ENCODE measurements at regions not wholly inside any gene's neighbourhood (a gene's known extent, or its start where the extent isn't known, plus 50 kb on each side); places are given as distances from the start of the nearest gene placed in this dataset.
"Not testable (repeated sequence)": the region's sequence is repeated elsewhere in the genome, so short reads cannot be mapped to it uniquely, and the experiment has no call there.

DNA sequence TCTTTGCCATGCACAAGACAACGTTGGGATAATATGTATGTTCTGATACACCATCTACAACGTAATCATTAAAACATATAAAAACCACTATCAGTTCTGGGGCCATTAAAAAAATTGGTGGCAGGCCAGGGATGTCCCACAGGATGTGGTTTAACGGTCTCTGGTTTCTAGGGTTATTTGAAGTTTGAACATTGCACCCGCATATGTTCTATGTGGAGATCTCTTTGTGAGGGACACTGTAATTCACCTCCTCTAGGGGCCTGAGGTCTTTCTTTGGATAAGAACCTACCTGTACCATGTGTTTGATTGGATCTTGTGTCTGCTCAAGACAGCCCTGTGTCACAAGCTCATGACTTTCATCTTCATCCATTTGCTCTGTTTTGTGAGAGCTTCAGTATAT, 73.2 kb downstream of the GGTLC2 start:
- no peak for DNase-seq

DNA sequence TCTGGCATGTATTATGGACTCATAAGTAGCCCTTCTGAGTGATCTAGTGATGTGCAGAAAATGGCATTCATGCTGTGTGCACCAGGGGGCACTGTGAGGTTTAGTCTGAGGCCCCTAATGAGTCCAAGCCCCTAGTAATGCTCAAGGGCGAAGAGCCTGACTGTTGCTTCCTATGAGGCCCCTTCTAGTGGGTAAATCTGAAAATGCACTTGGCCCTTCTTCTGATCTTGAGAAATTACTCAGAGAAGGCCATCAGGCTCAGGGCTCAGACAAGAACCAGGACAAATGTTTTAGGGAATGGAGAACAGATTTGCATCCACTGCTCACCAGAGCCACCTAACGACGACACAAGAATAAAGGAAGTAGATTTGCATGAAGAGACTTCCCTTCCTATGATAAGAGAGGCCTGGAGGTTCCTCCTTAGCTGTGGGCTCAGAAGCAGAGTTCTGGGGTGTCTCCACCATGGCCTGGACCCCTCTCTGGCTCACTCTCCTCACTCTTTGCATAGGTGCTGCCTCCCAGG, 75.8 kb downstream of the GGTLC2 start:
- DNase-seq: peak; percentile 57

DNA sequence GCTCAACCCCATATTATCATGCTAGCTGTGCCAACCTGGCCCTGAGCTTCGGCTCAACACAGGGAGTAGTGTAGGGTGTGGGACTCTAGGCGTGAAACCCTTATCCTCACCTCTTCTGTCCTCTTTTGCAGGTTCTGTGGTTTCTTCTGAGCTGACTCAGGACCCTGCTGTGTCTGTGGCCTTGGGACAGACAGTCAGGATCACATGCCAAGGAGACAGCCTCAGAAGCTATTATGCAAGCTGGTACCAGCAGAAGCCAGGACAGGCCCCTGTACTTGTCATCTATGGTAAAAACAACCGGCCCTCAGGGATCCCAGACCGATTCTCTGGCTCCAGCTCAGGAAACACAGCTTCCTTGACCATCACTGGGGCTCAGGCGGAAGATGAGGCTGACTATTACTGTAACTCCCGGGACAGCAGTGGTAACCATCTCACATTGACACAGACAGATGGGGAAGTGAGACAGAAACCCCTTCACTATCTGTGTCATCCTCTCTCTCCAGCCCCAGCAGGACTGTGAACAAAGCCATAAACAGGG, 76.4 kb downstream of the GGTLC2 start:
- no peak for DNase-seq

DNA sequence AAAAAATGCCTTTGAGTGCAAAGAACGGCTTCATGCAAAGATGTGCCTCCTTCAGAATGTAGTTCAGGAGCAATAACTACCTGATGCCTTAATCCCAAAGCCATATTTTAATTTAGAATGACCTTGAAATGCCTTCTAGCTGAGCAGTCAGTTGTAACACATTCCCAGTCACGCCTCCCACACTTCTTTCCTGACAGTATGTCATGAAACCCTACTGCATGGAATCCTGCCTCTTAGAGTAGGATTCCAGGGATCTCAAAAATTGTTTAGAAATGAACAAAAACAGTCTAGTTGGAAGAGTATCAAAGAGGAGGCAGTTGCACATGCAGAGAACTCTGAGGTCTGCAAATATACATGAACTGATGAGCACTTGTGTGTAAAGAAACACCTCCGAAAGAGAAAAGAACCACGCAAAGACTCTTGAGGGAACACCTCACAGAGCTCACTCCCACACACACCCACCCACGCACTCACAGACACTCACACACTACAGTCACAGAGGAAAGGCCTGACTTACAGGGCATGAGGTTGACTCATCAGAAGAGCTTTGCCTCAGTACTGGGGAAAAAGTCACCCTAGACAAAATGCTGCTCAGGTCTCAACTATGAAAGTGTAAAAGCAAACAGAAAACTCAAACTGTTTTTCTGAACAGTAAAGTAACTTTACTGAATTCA, 77.4 kb downstream of the GGTLC2 start:
- peak; percentile 87 for DNase-seq

DNA sequence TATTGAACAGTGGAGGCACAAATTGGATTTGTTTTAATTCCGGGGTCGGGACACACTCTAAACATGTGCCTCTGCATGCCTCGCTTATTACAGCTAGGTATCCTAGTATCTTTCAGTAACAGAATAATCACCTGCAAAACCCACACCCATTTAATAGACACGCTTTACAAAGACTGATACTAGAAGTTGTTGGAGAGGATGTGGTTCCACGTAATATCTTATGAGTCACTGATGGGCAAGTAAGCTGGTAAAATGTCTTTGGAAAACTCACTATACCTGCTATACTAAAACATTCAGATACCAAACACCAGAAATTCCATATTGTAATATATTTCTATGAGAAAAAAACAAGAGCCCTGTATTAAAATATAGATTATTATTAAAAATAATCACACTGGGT, 84.0 kb downstream of the GGTLC2 start:
- DNase-seq: peak; percentile 12

DNA sequence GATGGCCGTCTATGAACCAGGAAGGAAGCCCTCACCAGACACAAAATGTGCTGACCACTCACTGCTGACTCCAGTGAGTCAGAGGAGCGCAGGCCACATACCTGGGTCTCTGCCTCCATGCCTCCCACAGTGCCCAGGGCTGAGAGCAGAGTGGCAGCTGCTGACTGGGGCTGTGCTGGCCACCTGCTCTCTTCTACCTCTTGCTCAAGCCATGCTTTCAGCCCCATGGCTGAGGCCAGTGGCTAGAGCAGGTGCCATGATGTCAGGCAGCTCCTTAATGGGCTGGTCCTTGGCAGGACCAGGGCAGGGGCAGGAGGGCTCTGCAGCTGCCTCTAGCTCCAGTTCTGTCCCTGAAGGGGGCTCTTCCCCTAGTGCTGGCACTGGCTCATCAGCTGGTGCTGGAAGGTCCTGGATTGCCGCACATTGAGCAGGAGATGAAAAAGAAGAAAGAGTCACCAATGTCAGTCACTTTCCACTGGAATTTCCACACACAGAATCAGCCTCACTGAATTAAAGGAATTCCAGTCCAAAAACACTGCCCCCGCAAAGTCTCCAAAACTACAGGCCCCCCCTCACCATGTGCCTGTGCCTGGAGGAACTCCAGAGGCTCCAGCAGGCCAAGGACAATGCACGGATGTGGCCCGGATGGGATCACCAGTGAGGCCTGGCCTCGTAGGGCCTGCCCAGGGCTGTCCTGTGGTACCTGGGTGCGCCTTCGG, 86.4 kb downstream of the GGTLC2 start:
- DNase-seq: no peak

DNA sequence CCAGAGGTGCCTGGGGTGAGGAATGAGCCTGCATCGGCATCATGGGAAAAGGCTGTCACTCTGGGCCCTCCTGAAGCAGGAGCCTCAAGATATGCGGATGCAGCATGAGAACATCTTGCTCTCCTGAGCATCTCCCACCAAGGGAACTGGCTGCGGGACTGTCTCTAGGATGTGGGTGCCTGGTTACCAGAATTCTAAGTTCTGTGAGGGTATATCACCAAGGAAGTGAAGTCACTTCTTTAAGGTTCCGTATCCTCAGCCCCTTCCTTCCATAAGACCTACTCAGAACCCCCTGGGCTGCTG, 86.9 kb downstream of the GGTLC2 start:
- DNase-seq: no peak

DNA sequence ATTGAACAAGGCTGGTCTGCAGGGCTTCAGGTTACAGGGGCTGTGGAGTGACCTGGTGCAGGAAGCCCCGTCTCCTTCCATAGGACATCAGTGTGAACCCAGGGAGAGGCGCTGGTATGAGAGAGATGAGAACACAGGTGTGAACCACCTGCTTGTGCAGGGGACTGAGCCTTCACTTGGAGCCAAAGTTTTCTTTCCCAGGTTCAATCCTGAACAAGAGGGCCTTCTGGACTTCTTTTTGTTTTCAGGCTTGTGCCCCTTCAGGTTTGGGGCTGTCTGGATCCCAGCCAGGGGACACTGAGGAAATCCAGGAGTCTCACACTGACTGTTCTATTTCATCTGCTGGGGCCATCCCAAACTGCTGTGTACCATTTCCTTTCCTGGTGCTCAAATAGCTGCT, 88.6 kb downstream of the GGTLC2 start:
- not testable (repeated sequence) for DNase-seq

DNA sequence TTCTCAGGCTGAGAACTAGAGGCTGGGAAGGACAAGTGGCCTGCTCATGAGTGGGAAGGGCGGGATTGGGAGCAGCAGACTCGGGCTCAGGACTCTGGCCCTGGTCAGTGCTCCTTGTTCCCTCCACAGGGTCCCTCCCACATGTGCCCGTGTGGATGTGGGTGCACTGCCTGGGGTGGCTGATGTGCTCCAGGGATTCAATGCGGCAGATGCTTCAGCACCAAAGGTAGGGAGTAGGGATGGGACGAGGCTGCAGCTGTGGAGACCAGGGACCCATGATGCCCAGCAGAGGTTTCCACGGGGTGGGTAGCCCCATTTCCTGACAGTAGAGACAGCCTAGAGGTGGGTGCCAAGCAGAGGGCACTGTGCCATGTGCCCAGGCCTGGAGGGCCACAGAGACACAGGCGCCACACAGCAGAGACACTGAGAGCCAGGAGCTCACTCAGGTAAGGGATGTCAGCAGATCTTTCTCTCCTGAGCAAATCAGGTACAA, 89.5 kb downstream of the GGTLC2 start:
- DNase-seq: no peak

DNA sequence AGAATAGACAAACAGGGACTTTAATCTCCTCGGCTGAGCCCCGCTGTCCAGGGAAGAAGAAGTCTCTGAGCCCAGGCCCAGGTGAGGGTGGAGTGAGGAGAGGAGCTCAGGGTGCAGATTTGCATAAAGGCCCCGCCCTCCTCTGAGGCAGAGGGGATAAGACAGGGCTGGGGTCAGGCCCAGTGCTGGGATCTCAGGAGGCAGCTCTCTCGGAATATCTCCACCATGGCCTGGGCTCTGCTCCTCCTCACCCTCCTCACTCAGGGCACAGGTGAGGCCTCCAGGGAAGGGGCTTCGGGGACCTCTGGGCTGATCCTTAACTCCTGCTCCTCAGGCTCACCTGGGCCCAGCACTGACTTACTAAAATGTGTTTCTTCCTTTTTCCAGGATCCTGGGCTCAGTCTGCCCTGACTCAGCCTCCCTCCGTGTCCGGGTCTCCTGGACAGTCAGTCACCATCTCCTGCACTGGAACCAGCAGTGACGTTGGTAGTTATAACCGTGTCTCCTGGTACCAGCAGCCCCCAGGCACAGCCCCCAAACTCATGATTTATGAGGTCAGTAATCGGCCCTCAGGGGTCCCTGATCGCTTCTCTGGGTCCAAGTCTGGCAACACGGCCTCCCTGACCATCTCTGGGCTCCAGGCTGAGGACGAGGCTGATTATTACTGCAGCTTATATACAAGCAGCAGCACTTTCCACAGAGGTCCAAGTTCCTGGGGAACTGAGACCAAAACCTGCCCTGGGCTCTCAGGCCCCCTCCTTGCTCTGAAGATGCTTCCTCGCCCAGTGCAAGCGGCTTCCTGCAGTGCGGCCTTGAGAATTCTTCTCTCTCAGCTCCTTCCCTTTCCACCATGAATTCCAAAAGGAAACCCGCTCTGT, 90.2 kb downstream of the GGTLC2 start:
- not testable (repeated sequence) for DNase-seq

DNA sequence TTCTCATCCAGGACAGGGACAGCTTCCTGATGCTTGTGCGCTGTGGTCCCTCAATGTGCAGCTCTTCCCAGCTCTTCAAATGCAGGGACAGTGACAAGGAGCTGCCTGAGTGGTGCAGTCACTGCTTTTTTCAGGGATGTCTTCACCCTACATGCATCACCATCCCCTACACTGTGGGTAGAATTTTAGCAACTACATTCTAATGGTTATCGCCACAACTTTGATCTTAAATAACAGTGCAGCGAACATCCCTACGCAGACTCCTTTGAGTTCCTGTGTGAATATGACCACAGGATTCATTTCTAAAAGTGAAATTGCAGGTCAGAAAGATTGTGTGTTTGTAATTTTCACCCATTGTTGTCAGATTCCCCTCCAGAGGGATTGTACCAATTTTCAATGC, 90.9 kb downstream of the GGTLC2 start:
- DNase-seq: not testable (repeated sequence)

DNA sequence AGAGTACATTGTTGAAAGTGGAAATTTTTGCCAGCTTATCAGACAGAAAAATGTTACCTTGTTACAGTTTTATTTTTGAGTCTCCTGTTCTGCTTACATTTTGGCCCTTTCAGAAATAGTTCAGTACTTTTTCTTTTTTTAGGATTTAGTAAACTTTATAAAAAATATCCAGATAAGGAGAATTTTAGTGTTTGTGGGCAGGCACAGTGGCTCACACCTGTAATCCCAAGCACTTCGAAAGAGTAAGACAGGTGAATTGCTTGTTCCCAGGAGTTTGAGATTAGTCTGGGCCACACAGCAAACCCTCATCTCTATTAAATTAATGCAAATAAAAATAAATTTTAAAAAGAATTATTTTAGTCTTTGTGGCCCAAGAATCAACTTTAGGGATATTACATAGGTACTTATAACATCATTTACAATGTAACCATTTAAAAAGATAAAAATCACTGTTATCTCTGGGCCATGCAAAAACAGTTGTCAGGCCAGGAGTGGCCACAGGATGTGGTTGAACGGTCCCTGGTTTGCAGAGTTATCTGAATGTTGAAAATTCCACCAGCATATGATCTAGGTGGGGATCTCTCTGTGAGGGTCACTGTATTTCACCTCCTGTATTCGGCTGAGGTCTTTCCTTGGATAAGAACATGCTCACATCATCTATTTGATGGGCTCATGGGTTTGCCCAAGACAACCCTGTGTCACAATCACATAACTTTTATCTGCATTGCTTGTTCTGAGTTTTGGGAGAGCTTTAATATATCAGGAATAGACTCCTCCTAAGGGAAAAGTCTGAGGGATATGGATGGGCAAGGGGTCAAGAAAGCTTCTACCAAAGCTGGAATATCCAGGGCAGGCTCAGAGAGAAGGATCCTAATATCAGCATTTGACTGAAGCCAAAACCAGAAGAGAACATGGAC, 91.5 kb downstream of the GGTLC2 start:
- no peak for DNase-seq

DNA sequence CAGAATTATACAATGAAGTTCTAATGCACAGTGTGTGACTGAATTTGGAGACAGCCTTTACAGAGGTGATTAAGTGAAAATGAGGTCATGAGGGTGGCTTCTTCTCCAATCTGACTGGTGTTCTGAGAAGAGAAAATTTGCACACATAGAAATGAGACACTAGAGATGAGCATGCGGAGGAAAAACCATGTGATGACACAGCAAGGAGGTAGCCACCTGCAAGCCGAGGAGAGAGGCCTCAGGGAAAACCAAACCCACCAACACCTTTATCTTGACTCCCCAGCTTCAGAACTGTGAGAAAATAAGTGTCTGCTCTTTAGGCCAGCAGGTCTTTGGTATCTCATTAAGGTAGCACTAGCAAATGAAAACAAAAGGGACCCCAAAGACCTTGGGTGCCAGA, 93.2 kb downstream of the GGTLC2 start:
- no peak for DNase-seq

DNA sequence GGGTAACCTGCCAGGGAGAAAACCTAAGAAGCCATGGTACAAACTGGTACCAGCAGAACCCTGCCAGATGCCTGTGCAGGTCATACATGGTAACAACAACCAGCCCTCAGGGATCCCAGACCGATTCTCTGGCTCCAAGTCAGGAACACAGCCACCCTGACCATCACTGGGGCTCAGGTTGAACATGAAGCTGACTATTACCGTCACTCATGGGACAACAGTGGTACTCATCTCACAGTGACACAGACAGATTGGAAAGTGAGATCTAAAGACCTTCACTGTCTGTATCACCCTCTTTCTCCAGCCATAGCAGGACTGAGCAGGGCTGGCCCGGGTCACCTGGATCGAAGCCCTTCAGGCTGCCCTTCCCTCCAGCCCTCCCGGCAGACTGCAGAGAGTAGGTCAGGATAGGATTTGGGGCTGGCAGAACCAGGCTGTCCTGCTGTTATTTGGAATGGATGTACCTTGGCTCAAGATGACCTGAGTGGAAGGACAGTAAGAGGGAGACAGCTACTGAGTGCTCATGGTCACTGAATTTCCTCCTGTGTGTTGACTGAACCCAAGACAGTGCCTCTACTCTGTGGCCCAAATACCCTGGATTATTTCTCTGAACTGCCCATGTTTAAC, 94.7 kb downstream of the GGTLC2 start:
- no peak for DNase-seq

DNA sequence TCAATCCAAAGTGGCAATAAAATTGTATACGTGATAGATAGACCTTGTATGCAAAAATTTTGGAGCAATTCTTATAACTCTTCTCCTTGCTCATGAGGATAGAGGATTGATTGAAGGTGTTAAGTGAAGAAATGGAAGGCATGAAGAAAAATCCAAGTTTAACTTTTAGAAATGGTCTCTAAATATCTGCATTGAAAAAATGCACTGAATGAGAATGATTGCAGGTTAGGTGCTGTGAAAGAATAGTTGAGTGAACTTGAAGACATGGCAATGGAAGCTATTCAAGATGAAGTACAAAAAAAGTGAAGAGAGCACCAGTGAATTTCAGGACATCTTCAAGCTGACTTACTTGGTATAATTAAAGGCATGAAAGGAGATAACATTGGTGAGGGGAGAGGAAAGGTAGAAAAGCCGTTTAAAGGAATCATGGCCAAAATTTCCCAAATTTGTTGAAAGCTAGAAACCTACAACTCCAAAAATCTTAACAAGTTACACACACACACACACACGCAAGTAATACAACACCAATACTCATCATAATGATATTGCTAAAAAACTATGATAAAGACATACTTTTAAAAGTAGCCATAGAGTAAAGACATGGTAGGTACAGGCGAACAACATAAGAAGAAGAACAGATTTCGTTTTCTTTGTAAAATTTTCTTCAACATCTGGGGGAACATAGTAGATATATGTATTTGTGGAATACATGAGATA, 96.3 kb downstream of the GGTLC2 start:
- no peak for DNase-seq

DNA sequence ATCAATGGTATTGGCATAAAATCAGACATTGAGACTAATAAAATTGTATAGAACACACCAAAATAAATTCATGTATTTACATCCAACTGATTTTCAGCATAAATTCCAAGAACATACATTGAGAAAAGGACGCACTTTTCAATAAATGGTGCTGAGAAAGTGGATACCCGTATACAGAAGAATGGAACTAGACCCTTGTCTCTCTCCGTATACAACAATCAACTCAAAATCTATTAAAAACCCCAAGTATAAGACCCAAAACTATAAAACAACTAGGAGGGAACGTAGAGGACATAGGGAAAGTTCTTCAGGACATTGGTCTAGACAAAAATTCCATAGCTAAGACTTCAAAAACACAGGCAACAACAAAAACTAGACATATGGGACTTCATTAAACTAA, 97.4 kb downstream of the GGTLC2 start:
- no peak for DNase-seq

DNA sequence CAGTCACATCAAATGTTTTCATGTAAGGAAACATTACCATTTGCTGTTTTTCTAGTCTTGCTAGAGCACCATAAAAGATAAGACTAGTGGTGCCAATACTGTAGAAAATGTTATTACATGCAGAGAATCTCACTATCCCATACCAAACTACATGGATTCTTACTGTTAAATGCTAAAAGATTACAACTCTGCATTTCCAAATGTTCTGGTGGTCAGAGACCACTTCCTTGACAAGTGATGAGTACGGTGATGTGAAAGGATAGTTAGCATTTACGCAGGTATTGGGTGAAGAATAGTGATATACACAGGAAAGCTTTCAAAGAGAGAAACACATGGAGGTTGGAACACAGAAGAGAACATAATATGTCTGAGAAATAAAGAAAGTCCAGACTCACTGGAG, 98.2 kb downstream of the GGTLC2 start:
- DNase-seq: no peak

DNA sequence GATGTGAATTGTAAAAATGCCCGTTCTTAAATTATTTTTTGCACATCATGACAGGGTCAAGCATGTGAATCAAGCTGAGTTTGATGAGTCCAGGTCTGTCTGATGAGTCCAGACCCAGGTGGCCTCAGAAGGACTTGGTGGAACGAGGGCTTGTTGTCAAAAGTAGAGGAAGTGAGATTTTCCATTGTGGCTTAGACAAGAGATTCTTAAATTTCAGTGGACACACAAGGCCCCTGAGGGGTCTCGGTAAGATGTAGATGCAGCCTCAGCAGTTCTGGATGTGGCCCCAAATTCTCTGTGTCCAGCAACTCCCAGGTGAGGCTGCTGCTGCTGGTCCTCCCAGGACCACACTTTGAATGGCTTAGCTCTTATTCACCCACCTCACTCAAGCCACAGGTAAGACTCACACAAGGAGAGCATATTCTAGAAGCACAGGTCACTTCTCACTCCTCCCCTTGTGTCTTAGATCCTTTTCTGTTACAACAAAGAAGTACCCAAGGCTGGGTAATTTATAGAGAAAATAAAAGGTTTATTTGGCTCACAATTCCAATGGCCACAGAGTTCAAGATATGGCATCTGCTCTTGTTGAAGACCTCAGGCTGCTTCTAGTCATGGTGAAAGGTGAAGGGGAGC, 98.8 kb downstream of the GGTLC2 start:
- DNase-seq: no peak

DNA sequence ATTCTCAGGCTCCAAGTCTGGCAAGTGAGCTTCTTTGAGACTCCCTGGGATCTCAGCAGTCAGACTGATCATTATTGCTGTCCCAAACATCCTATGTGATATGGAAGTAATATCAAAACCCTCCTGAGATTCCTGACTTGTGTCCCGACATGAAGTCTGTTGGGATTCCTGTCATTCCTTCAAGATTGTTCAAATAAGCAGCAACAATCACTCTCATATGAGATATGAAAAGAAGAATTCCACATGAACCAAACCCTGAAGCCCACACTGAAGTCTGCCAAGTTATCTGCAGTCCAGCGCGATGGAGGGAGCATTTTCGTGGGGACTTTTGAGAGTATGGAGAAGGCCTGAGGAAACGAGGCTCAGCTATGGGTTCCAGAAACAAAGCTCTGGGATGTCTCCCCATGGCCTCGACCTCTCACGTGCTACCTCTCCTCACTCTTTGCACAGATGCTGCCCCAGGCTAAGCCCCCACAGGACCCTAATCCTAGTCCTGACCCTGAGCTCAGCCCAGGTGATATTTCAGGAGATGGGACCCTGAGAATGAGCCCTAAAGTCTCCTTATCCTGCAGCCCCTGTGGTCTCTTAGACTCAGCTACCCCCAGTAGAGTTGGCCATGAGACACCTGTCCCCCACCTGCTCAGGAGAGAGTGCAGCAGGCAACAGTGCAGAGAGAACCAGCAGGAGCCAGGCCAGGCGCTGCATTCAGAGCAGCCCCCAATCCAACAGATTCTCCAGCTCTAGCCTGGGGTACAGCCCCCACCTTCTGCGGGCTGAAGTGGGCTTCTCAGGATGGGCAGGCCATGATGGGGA, 100.2 kb downstream of the GGTLC2 start:
- no peak for DNase-seq

Data from HCEC 1CT (cell line).